ENCODE measurements at regions not wholly inside any gene's neighbourhood (a gene's known extent, or its start where the extent isn't known, plus 50 kb on each side); places are given as distances from the start of the nearest gene placed in this dataset.
"Not testable (repeated sequence)": the region's sequence is repeated elsewhere in the genome, so short reads cannot be mapped to it uniquely, and the experiment has no call there.

DNA sequence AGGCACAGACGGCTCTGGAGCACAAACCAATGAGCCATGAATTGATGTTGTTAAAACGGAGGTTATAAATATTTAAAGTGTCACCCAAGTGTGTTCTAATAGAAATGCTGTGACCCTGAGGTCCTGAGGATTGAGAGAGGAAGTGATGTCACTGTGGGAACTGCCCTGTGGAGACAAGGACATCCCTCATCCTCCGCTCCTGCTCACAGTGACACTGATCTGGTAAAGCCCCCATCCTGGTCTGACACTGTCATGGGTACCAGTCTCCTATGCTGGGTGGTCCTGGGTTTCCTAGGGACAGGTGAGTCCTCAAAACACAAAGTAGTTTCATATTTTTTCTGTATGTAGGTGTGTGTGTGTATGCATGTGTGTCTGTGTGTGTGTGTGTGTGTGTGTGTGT lies 237.9 kb upstream of the PRSS1 start:
- TF ChIP-seq PAX5 (IDR thresholded peaks at IDR 0.05; ENCODE audit: insufficient read depth, low read length, severe bottlenecking), result no peak
- no peak for TF ChIP-seq POLR2A (IDR thresholded peaks at IDR 0.05; ENCODE audit: low read depth, low read length)
- no peak for TF ChIP-seq POLR2AphosphoS5 (IDR thresholded peaks at IDR 0.05; ENCODE audit: low read depth, low read length)
- no peak for TF ChIP-seq SPI1 (IDR thresholded peaks at IDR 0.05; ENCODE audit: low read depth, low read length)
- TF ChIP-seq POU2F2 (IDR thresholded peaks at IDR 0.05; ENCODE audit: low read depth, low read length), result no peak
- no peak for TF ChIP-seq TAF1 (IDR thresholded peaks at IDR 0.05; ENCODE audit: low read depth, low read length)
- FAIRE-seq (no peak), DNase-seq (ENCODE audit: insufficient read length, low spot score) (no peak)

DNA sequence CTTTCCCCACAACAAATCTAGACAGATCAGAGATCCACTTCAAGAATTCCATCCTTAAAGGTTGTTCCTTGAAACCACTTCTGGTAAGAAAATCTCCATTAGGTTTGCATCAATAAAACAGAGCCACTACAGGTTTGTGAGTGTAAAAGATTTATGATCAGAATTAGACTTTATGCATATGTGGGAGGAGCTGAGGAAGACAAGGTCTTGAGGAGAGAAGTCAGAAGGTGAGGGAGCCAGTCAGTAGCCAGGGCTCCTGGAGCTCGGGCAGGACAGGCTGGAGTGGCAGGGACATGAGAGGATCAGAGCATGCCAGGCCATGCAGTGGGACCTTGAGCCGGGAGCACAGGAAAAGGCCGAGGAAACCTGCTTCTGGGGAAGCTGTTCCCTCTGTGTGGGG lies 240.0 kb upstream of the PRSS1 start:
- not testable (repeated sequence) for DNase-seq (ENCODE audit: insufficient read length, low spot score); FAIRE-seq

DNA sequence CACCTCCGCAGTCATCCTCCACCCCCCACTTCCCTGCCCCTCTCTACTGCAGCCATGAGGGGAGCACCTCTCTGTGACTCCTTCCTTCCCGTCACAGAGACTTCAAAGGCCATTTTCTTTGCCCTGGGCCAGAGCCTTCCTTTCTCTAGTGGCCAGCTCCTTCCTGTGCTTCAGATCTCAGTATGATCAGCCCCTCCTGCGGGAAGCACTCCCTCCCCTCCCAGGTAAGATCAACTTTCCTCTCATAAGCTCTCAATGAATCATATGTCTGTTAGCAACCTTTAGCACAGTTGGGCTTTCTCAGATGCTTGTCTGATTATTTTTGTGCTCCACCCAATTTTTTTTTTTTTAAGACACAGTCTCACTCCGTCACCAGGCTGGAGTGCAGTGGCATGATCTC lies 241.0 kb upstream of the PRSS1 start:
- DNase-seq (ENCODE audit: insufficient read length, low spot score) (no peak), FAIRE-seq (no peak)
- TF ChIP-seq POLR2AphosphoS5 (IDR thresholded peaks at IDR 0.05; ENCODE audit: low read depth, low read length) (no peak), PAX5 (IDR thresholded peaks at IDR 0.05; ENCODE audit: insufficient read depth, low read length, severe bottlenecking) (no peak), POU2F2 (IDR thresholded peaks at IDR 0.05; ENCODE audit: low read depth, low read length) (no peak), SPI1 (IDR thresholded peaks at IDR 0.05; ENCODE audit: low read depth, low read length) (no peak), TAF1 (IDR thresholded peaks at IDR 0.05; ENCODE audit: low read depth, low read length) (no peak), POLR2A (IDR thresholded peaks at IDR 0.05; ENCODE audit: low read depth, low read length) (no peak)

DNA sequence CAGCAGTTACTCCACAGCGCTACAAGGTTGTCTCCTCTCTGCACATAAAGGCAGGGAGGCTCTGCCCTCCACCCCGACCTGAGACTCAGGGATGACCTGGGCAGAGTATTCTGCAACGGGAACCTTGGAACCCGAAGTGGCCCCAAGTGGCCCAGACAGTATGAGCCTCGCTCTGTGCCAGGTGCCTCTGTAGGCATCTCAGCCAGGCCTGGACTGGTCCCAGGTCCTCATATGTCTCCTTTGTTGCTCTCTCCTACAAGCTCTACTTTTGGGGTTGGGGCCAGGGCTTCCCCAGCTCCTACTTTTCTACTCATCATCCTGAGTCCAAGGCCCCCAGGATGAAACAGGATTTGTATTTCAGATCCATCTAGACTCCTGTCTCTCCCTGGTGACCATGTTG lies 241.5 kb upstream of the PRSS1 start:
- DNase-seq (ENCODE audit: insufficient read length, low spot score) (no peak), FAIRE-seq (no peak)
- TF ChIP-seq POLR2A (IDR thresholded peaks at IDR 0.05; ENCODE audit: low read depth, low read length) (no peak), SPI1 (IDR thresholded peaks at IDR 0.05; ENCODE audit: low read depth, low read length) (no peak), TAF1 (IDR thresholded peaks at IDR 0.05; ENCODE audit: low read depth, low read length) (no peak), POLR2AphosphoS5 (IDR thresholded peaks at IDR 0.05; ENCODE audit: low read depth, low read length) (no peak), POU2F2 (IDR thresholded peaks at IDR 0.05; ENCODE audit: low read depth, low read length) (no peak), PAX5 (IDR thresholded peaks at IDR 0.05; ENCODE audit: insufficient read depth, low read length, severe bottlenecking) (no peak)

DNA sequence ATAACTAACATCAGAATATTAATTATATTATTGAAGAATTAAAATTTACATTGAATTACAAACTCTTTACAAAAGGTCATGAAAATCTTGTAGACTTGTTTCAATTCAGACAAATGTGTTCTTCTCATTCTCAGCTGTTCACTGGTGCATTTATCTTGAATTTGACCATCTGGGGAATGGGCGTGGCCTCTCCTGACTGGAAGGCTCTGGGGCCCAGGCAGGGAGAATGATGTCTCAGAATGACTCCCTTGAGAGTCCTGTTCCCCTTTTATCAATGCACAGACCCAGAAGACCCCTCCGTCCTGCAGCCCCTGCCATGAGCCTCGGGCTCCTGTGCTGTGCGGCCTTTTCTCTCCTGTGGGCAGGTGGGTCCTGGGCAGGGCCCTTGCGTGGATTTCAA lies 242.2 kb upstream of the PRSS1 start:
- FAIRE-seq; DNase-seq (ENCODE audit: insufficient read length, low spot score): not testable (repeated sequence)

DNA sequence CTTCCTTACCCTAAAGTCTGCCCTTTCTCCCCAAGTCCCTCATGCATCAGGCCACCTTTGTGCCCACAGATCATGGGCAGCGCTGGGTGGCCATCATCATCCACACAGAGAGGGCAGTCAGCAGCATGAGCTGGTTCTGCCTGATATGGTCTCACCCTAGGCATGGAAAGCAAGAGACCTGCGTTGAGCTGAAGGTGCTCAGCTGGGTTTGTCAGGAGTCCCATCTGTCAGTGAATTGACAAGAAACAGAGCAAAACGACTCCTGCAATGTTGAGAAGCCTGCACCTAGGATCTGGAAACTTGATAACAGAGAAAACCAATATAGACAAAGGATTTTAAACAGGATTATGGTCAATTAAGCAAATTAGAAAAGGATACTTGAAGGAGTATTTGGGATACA lies 242.7 kb upstream of the PRSS1 start:
- TF ChIP-seq POLR2A (IDR thresholded peaks at IDR 0.05; ENCODE audit: low read depth, low read length), result no peak
- no peak for TF ChIP-seq POLR2AphosphoS5 (IDR thresholded peaks at IDR 0.05; ENCODE audit: low read depth, low read length)
- TF ChIP-seq SPI1 (IDR thresholded peaks at IDR 0.05; ENCODE audit: low read depth, low read length), result no peak
- no peak for TF ChIP-seq PAX5 (IDR thresholded peaks at IDR 0.05; ENCODE audit: insufficient read depth, low read length, severe bottlenecking)
- TF ChIP-seq TAF1 (IDR thresholded peaks at IDR 0.05; ENCODE audit: low read depth, low read length), result no peak
- TF ChIP-seq POU2F2 (IDR thresholded peaks at IDR 0.05; ENCODE audit: low read depth, low read length), result no peak
- FAIRE-seq (no peak), DNase-seq (ENCODE audit: insufficient read length, low spot score) (no peak)

DNA sequence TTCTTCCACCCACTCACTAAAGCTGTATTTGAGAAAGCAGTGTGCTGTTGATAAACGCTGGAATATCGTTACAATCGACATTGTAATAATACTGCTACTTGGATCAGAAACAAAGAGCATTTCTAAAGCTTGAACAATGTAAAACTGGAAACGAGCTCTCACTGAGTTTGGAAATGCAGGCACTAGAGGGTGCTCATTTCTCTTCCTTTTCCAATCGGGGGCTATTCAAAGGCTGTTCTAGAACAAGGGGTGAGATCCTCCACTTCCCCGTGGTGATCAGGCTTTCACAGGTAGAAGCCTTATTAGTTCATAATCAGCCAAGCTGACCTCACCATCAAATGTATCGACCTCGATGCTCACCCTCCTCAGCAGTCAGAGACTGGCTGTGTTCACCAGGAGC lies 245.3 kb upstream of the PRSS1 start:
- FAIRE-seq; DNase-seq (ENCODE audit: insufficient read length, low spot score): not testable (repeated sequence)

DNA sequence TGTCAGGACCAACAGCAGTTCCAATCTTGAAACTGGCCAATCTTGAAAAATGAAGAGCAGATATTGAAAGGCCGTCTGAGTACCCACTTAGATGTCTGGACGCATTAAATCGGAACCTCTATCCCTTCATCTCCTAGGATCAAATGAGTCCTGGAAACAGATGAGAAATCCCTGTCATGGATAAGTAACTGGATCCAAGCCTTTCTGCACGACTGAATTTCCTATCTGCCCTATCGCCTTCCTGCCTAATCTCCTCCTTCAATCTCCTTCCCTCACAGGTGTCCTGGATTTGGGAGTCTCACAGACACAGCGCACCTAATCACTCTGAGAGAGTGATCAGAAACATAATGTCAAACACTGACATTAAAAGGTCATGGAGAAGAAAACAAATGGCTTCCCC lies 245.2 kb upstream of the PRSS58 start:
- no peak for DNase-seq (ENCODE audit: insufficient read length, low spot score)

DNA sequence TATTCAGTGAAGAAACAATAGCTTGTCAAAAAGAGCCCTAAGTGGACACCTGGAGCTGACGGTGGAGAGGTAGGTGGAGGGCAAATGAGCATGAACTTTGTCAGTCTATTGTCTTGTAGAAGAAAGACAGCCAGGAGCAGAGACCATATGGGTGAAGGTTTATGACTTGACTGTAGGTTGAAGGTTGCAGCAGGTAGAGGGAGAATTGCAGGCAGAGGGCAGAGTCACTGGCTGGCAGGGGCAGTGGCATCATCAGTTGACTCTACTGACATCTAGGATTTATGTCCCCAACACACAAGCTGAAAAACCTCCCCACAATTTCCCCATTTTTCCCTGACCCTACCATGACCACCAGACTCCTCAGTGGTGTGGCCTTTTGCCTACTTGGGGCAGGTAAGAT lies 243.6 kb upstream of the PRSS58 start:
- no peak for TF ChIP-seq PAX5 (IDR thresholded peaks at IDR 0.05; ENCODE audit: insufficient read depth, low read length, severe bottlenecking)
- TF ChIP-seq POU2F2 (IDR thresholded peaks at IDR 0.05; ENCODE audit: low read depth, low read length), result no peak
- no peak for TF ChIP-seq TAF1 (IDR thresholded peaks at IDR 0.05; ENCODE audit: low read depth, low read length)
- TF ChIP-seq POLR2A (IDR thresholded peaks at IDR 0.05; ENCODE audit: low read depth, low read length), result no peak
- TF ChIP-seq SPI1 (IDR thresholded peaks at IDR 0.05; ENCODE audit: low read depth, low read length), result no peak
- TF ChIP-seq POLR2AphosphoS5 (IDR thresholded peaks at IDR 0.05; ENCODE audit: low read depth, low read length), result no peak
- no peak for FAIRE-seq
- DNase-seq (ENCODE audit: insufficient read length, low spot score), result no peak

More for the DNA sequence above, 245.2 kb upstream of the PRSS58 start:
- TF ChIP-seq POLR2A (IDR thresholded peaks at IDR 0.05; ENCODE audit: low read depth, low read length) (no peak), POU2F2 (IDR thresholded peaks at IDR 0.05; ENCODE audit: low read depth, low read length) (no peak), POLR2AphosphoS5 (IDR thresholded peaks at IDR 0.05; ENCODE audit: low read depth, low read length) (no peak)
- no peak for FAIRE-seq

DNA sequence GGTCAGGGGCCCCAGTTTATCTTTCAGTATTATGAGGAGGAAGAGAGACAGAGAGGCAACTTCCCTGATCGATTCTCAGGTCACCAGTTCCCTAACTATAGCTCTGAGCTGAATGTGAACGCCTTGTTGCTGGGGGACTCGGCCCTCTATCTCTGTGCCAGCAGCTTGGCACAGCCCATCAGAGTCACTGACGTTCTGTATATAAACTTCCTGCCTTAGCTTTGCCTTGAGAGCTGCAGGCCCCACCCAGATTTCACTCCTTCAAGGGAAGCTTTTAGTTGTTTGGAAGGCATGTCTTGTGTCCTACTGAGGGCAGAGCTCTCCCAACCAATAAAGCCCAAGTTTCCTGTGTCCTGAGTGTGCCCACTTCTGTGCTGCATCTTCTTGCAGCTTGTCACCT lies 242.5 kb upstream of the PRSS58 start:
- TF ChIP-seq TAF1 (IDR thresholded peaks at IDR 0.05; ENCODE audit: low read depth, low read length) (no peak), POU2F2 (IDR thresholded peaks at IDR 0.05; ENCODE audit: low read depth, low read length) (no peak)
- FAIRE-seq, result no peak
- no peak for DNase-seq (ENCODE audit: insufficient read length, low spot score)

DNA sequence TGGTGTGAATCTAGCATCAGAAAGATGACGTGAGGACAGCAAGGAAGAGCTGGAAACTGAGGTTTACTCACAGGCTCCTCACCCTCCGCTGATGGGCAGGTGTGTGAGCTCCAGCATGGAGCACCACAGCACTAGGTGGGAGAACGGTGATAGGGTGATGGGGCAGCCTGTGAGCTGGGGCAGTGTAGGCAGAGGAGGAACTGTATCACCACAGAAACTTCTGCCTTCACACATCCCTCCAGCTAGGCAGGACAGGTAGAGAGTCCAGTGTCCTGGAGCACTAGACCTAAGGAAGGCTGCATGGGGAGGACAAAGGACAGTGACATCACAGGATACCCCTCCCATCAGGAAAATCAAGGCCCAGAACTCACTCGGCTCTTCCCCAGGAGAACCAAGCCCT lies 241.8 kb upstream of the PRSS58 start:
- DNase-seq (ENCODE audit: insufficient read length, low spot score) (no peak), FAIRE-seq (no peak)
- no peak for TF ChIP-seq PAX5 (IDR thresholded peaks at IDR 0.05; ENCODE audit: insufficient read depth, low read length, severe bottlenecking)
- TF ChIP-seq POLR2A (IDR thresholded peaks at IDR 0.05; ENCODE audit: low read depth, low read length), result no peak

DNA sequence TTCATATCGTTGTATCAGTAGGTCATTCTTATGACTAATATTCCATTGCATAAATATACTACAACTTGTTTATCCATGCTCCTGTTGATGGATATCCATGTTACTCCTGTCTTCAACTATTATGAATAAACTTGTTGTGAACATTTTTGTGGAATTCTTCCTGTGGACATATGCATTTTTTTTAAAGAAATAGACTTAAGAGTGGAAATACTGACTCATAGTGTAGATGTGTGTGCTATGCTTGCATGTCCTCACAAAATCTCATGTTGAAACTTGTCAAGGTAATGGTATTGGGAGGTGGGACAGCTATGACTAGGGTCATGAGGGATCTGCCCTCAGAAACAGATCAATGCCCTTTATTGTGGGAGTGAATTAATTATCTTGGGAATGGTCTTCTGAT lies 240.5 kb upstream of the PRSS58 start:
- DNase-seq (ENCODE audit: insufficient read length, low spot score) (no peak), FAIRE-seq (no peak)
- TF ChIP-seq TAF1 (IDR thresholded peaks at IDR 0.05; ENCODE audit: low read depth, low read length) (no peak), PAX5 (IDR thresholded peaks at IDR 0.05; ENCODE audit: insufficient read depth, low read length, severe bottlenecking) (no peak), POLR2AphosphoS5 (IDR thresholded peaks at IDR 0.05; ENCODE audit: low read depth, low read length) (no peak), POU2F2 (IDR thresholded peaks at IDR 0.05; ENCODE audit: low read depth, low read length) (no peak), SPI1 (IDR thresholded peaks at IDR 0.05; ENCODE audit: low read depth, low read length) (no peak), POLR2A (IDR thresholded peaks at IDR 0.05; ENCODE audit: low read depth, low read length) (no peak)
